WTC11 (cell line): ENCODE measurements at regions not wholly inside any gene's neighbourhood (a gene's known extent, or its start where the extent isn't known, plus 50 kb on each side); places are given as distances from the start of the nearest gene placed in this dataset.

ENCODE experiments used
- AR ChIP-seq: fragments of 250-450 bp; sonication (Bioruptor Pico); IDR thresholded peaks from 2 replicates; pipeline ENCODE4 v1.9.0; 2021; ENCODE audit warnings: mild to moderate bottlenecking
- CTCF ChIP-seq: fragments of 200-600 bp; IDR thresholded peaks from 2 replicates; pipeline ENCODE4 v1.8.0; 2022; ENCODE audit warnings: antibody characterized with exemption
- GABPB1 ChIP-seq: sonication (generic); formaldehyde crosslinking; IDR thresholded peaks from 2 replicates; pipeline ENCODE4 v1.8.1; 2023; ENCODE audit warnings: mild to moderate bottlenecking, missing genetic modification reagents
- MAX ChIP-seq: sonication (generic); formaldehyde crosslinking; IDR thresholded peaks from 2 replicates; pipeline ENCODE4 v1.8.0; 2022; ENCODE audit warnings: mild to moderate bottlenecking, missing genetic modification reagents
- MYBL2 ChIP-seq: sonication (generic); formaldehyde crosslinking; IDR thresholded peaks from 2 replicates; pipeline ENCODE4 v1.8.1; 2023; ENCODE audit warnings: mild to moderate bottlenecking, moderate library complexity, missing genetic modification reagents
- USF1 ChIP-seq: sonication (generic); formaldehyde crosslinking; IDR thresholded peaks from 2 replicates; pipeline ENCODE4 v1.8.0; 2022; ENCODE audit warnings: mild to moderate bottlenecking, missing genetic modification reagents
- TF ChIP-seq, protein P1 (sequence below): sonication (generic); formaldehyde crosslinking; conservative IDR thresholded peaks from 2 replicates; pipeline ENCODE4 v1.8.1; 2022; ENCODE audit warnings: mild to moderate bottlenecking, missing genetic modification reagents
- TF ChIP-seq, protein P2 (sequence below): sonication (generic); formaldehyde crosslinking; IDR thresholded peaks from 2 replicates; pipeline ENCODE4 v1.8.0; 2022; ENCODE audit warnings: mild to moderate bottlenecking, missing genetic modification reagents

DNA sequence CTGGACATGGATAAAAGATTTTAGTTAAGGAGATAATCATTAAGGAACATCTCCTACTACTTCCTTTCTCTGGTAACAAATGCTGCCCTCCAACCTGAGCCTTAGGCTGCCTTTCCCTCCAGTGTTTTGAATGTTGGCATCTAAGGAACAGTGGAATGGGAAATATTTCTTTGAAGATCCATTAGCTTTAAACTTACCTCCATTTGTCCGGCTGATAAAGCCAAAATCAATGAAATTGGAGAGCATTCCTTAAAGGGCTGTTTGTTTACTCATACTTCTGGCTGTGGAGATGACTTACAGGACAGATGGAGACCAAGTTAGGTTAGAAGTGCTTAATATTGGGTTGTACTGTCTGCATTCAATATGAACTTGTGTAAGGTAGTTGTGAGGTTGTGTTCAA is 439.1 kb downstream of the PLA2G4A start:
- TF ChIP-seq USF1 (CRISPR knock-in tag) (no peak), CTCF (no peak), MAX (CRISPR knock-in tag) (no peak), AR (no peak), GABPB1 (CRISPR knock-in tag) (no peak), MYBL2 (no peak)
- TF ChIP-seq, protein P1, sequence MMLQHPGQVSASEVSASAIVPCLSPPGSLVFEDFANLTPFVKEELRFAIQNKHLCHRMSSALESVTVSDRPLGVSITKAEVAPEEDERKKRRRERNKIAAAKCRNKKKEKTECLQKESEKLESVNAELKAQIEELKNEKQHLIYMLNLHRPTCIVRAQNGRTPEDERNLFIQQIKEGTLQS: no peak
- TF ChIP-seq, protein P2, sequence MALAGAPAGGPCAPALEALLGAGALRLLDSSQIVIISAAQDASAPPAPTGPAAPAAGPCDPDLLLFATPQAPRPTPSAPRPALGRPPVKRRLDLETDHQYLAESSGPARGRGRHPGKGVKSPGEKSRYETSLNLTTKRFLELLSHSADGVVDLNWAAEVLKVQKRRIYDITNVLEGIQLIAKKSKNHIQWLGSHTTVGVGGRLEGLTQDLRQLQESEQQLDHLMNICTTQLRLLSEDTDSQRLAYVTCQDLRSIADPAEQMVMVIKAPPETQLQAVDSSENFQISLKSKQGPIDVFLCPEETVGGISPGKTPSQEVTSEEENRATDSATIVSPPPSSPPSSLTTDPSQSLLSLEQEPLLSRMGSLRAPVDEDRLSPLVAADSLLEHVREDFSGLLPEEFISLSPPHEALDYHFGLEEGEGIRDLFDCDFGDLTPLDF (CRISPR knock-in tag): no peak
